Trophoblast cell (in vitro differentiated cells and primary cell): ENCODE measurements at regions not wholly inside any gene's neighbourhood (a gene's known extent, or its start where the extent isn't known, plus 50 kb on each side); places are given as distances from the start of the nearest gene placed in this dataset.
"Not testable (repeated sequence)": the region's sequence is repeated elsewhere in the genome, so short reads cannot be mapped to it uniquely, and the experiment has no call there.

ENCODE experiments used
- DNase-seq, 2 donors: peaks; one replicate each; pipeline ENCODE4 v3.0.0-alpha.2; 2016
- H2AFZ ChIP-seq: 2 replicates; pipeline ENCODE4 v1.6.1; 2013; ENCODE audit warnings: low read length, moderate library complexity, mild to moderate bottlenecking; ENCODE audit not compliant: insufficient read depth, poor library complexity
- H2AK5ac ChIP-seq: 2 replicates; pipeline ENCODE4 v1.6.1; 2013; ENCODE audit warnings: mild to moderate bottlenecking, low read length
- H2BK120ac ChIP-seq: 2 replicates; pipeline ENCODE4 v1.6.1; 2013; ENCODE audit warnings: low read length, mild to moderate bottlenecking, moderate library complexity; ENCODE audit not compliant: insufficient read depth, poor library complexity
- H2BK12ac ChIP-seq: 2 replicates; pipeline ENCODE4 v1.6.1; 2013; ENCODE audit warnings: mild to moderate bottlenecking, low read length, moderate library complexity
- H2BK5ac ChIP-seq: 2 replicates; pipeline ENCODE4 v1.6.1; 2013; ENCODE audit warnings: low read length, low read depth, moderate library complexity, mild to moderate bottlenecking; ENCODE audit not compliant: poor library complexity
- H3K14ac ChIP-seq: 2 replicates; pipeline ENCODE4 v1.6.1; 2013; ENCODE audit warnings: mild to moderate bottlenecking, low read length
- H3K18ac ChIP-seq: 2 replicates; pipeline ENCODE4 v1.6.1; 2013; ENCODE audit warnings: mild to moderate bottlenecking, low read length
- H3K23ac ChIP-seq: 2 replicates; pipeline ENCODE4 v1.6.1; 2013; ENCODE audit warnings: low read length
- H3K27ac ChIP-seq: 2 replicates; pipeline ENCODE4 v1.5.1; 2013; ENCODE audit warnings: low read depth, mild to moderate bottlenecking, inconsistent platforms, low read length, moderate library complexity
- H3K27me3 ChIP-seq: 2 replicates; pipeline ENCODE4 v1.6.1; 2013; ENCODE audit warnings: inconsistent platforms, mild to moderate bottlenecking, low read length, moderate library complexity; ENCODE audit not compliant: insufficient read depth
- H3K36me3 ChIP-seq, 2 experiments: 1 replicate in 1 of 2; 2 replicates in 1 of 2; pipeline ENCODE4 v1.6.1; 2013; ENCODE audit warnings: low read length in 2 of 2, mild to moderate bottlenecking in 2 of 2, moderate library complexity in 1 of 2; ENCODE audit not compliant: insufficient read depth in 2 of 2, control insufficient read depth in 1 of 2
- H3K4ac ChIP-seq: 2 replicates; pipeline ENCODE4 v1.6.1; 2013; ENCODE audit warnings: low read depth, mild to moderate bottlenecking, low read length, moderate library complexity
- H3K4me1 ChIP-seq, 2 experiments: 1 replicate in 1 of 2; 2 replicates in 1 of 2; pipeline ENCODE4 v1.6.1; 2013; ENCODE audit warnings: low read length in 2 of 2, mild to moderate bottlenecking in 2 of 2, moderate library complexity in 1 of 2; ENCODE audit not compliant: insufficient read depth in 2 of 2, control insufficient read depth in 1 of 2
- H3K4me2 ChIP-seq: 2 replicates; pipeline ENCODE4 v1.6.1; 2013; ENCODE audit warnings: inconsistent platforms, mild to moderate bottlenecking, low read length, moderate library complexity
- H3K4me3 ChIP-seq: 2 replicates; pipeline ENCODE4 v1.5.1; 2013; ENCODE audit warnings: mild to moderate bottlenecking, low read depth, low read length, inconsistent platforms
- H3K79me1 ChIP-seq: one replicate; pipeline ENCODE4 v1.6.1; 2013; ENCODE audit warnings: low read length
- H3K79me2 ChIP-seq: 2 replicates; pipeline ENCODE4 v1.6.1; 2013; ENCODE audit warnings: low read length, mild to moderate bottlenecking; ENCODE audit not compliant: control insufficient read depth, insufficient read depth, poor library complexity
- H3K9ac ChIP-seq: 2 replicates; pipeline ENCODE4 v1.6.1; 2013; ENCODE audit warnings: mild to moderate bottlenecking, low read length
- H3K9me3 ChIP-seq: 2 replicates; pipeline ENCODE4 v1.6.1; 2013; ENCODE audit warnings: low read depth, mild to moderate bottlenecking, control low read depth, inconsistent platforms, low read length; ENCODE audit not compliant: insufficient read depth
- H4K12ac ChIP-seq: 2 replicates; pipeline ENCODE4 v1.6.1; 2013; ENCODE audit warnings: low read depth, mild to moderate bottlenecking, low read length, moderate library complexity
- H4K8ac ChIP-seq: 2 replicates; pipeline ENCODE4 v1.6.1; 2013; ENCODE audit warnings: low read depth, mild to moderate bottlenecking, low read length, moderate library complexity
- H4K91ac ChIP-seq: one replicate; pipeline ENCODE4 v1.6.1; 2013; ENCODE audit warnings: low read depth, mild to moderate bottlenecking, low read length, moderate library complexity
- WGBS: extraction: QIAGEN DNeasy Blood & Tissue Kit; methylation state at CpG from one replicate; pipeline ENCODE4 v1.1.7; 2013; ENCODE audit warnings: missing lambda C conversion rate; ENCODE audit not compliant: insufficient read length, insufficient coverage; ENCODE audit errors: extremely low coverage; 5-methylcytosine and 5-hydroxymethylcytosine counted together

DNA sequence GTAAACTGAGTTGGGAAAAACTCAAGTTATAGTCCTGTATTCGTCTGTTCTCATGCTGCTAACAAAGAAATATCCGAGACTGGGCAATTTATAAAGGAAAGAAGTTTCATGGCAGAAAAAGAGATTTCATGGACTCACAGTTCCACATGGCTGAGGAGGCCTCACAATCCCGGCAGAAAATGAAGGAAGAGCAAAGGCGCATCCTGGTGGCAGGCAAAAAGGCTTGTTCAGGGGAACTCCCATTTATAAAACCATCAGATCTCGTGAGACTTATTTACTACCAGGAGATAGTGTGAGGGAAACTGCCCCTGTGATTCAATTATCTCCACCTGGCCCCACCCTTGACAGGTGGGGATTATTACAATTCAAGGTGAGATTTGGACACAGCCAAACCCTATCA, 292.6 kb upstream of the SYT1 start:
- Histone ChIP-seq H3K23ac (no peak overlapping the region), H3K4me2 (no peak overlapping the region), H3K79me2 (no peaks in the 10 kb centered on the region), H4K91ac (no peak overlapping the region), H3K27ac (no peak overlapping the region), H3K9me3 (no peaks in the 10 kb centered on the region), H2AFZ (no peak overlapping the region), H3K18ac (no peak overlapping the region), H3K27me3 (no peaks in the 10 kb centered on the region), H2AK5ac (no peak overlapping the region), H3K79me1 (no peaks in the 10 kb centered on the region), H2BK5ac (no peak overlapping the region), H3K4me1 (no peaks in the 10 kb centered on the region), H4K12ac (no peak overlapping the region), H3K4ac (no peak overlapping the region), H3K14ac (no peak overlapping the region), H4K8ac (no peak overlapping the region), H2BK120ac (no peak overlapping the region), H2BK12ac (no peak overlapping the region), H3K4me3 (no peak overlapping the region), H3K36me3 (no peaks in the 10 kb centered on the region), H3K9ac (no peak overlapping the region)
- no CpG with 5 or more reads among the region's 5 CpGs for WGBS
- no peak for DNase-seq

DNA sequence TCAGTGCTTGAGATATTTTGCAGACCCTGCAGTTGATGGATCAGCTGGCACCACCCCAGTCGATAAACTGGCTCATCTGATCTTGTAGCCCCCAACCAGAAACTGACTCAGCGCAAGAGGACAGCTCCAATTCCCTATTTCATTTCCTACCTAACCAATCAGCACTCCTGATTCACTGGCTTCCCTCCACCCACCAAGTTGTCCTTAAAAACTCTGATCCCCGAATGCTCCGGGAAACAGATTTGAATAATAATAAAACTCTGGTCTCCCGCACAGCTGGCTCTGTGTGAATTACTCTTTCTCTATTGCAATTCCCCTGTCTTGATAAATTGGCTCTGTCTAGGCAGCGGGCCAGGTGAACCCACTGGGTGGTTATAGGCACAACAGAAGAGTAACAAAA, 289.4 kb upstream of the SYT1 start:
- not testable (repeated sequence) for H2BK5ac ChIP-seq, H2AFZ ChIP-seq, H3K4me3 ChIP-seq, H2BK120ac ChIP-seq, H3K23ac ChIP-seq, H3K4ac ChIP-seq, H3K4me2 ChIP-seq, DNase-seq, H3K79me1 ChIP-seq, H3K18ac ChIP-seq, H3K79me2 ChIP-seq, H3K14ac ChIP-seq, H2AK5ac ChIP-seq, H4K91ac ChIP-seq, H3K27ac ChIP-seq, H3K9me3 ChIP-seq, H4K12ac ChIP-seq, H3K27me3 ChIP-seq, H2BK12ac ChIP-seq, H3K4me1 ChIP-seq, H3K9ac ChIP-seq, H3K36me3 ChIP-seq, H4K8ac ChIP-seq
- WGBS, result no CpG with 5 or more reads among the region's 6 CpGs

DNA sequence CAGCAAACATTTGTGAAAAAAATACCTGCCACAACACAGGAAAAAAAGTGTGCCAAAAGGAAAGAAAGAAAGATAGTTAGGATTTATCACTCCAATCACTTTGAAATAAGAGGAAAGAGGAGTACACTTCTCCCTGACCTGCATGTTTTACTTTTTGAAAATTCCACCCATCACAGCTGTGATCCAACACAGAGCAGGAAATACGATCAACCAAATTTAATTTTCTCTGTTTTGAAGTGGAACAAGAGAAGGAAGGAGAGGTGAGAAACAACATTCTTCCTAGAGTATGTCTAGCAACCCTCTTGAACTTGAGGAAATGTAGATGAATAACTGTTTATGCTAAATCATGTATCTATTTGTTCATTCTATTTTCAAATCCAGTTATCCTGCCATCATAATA, 284.7 kb upstream of the SYT1 start:
- Histone ChIP-seq H3K14ac (no peak overlapping the region), H3K9me3 (no peaks in the 10 kb centered on the region), H2AFZ (no peak overlapping the region), H3K18ac (no peak overlapping the region), H3K27me3 (no peaks in the 10 kb centered on the region), H4K91ac (no peak overlapping the region), H3K4me3 (no peak overlapping the region), H4K8ac (no peak overlapping the region), H3K36me3 (no peaks in the 10 kb centered on the region), H2BK5ac (no peak overlapping the region), H3K23ac (no peak overlapping the region), H3K79me1 (no peaks in the 10 kb centered on the region), H2BK12ac (no peak overlapping the region), H3K79me2 (no peaks in the 10 kb centered on the region), H2BK120ac (no peak overlapping the region), H3K4me2 (no peak overlapping the region), H3K9ac (no peak overlapping the region), H2AK5ac (no peak overlapping the region), H3K4ac (no peak overlapping the region), H3K27ac (no peak overlapping the region), H3K4me1 (no peaks in the 10 kb centered on the region), H4K12ac (no peak overlapping the region)
- DNase-seq, result no peak
- WGBS, result no CpG with 5 or more reads among the region's 1 CpG

DNA sequence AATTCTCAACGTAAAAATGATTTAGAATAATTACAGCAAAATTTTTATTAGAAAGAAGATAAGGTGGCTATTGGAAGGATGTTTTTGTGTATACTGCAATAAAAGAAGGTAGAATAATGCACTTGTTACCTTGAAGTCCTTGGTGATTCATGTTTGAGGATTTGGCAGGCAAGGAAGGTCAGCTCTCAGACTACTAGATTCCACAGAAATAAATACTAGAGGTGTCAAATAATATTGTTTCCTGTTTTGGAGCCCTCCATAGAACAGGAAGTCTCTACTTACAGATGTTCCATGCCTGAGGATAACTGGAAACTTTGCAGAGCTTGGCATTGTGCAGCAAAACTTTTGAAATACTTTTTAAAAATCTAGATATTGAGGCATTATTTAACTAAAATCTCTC, 284.3 kb upstream of the SYT1 start:
- no CpG with 5 or more reads among the region's 1 CpG for WGBS

More for the DNA sequence above, 284.3 kb upstream of the SYT1 start:
- no peak overlapping the region for H2AK5ac ChIP-seq
- H3K27me3 ChIP-seq, result no peaks in the 10 kb centered on the region
- H4K8ac ChIP-seq, result no peak overlapping the region
- no peak overlapping the region for H2BK120ac ChIP-seq
- H3K4me3 ChIP-seq, result no peak overlapping the region
- H3K36me3 ChIP-seq, result no peaks in the 10 kb centered on the region
- H3K4me2 ChIP-seq, result no peak overlapping the region
- no peak overlapping the region for H3K4ac ChIP-seq
- no peak overlapping the region for H4K12ac ChIP-seq
- H3K79me2 ChIP-seq, result no peaks in the 10 kb centered on the region
- no peaks in the 10 kb centered on the region for H3K79me1 ChIP-seq
- H3K9me3 ChIP-seq, result no peaks in the 10 kb centered on the region
- H4K91ac ChIP-seq, result no peak overlapping the region
- H2AFZ ChIP-seq, result no peak overlapping the region
- no peak overlapping the region for H2BK5ac ChIP-seq
- H3K18ac ChIP-seq, result no peak overlapping the region
- H2BK12ac ChIP-seq, result no peak overlapping the region
- H3K14ac ChIP-seq, result no peak overlapping the region
- no peak overlapping the region for H3K23ac ChIP-seq
- no peak overlapping the region for H3K9ac ChIP-seq
- H3K4me1 ChIP-seq, result no peaks in the 10 kb centered on the region
- no peak overlapping the region for H3K27ac ChIP-seq
- no peak for DNase-seq
